Smooth muscle cell of the brain vasculature (primary cell): ENCODE measurements at regions not wholly inside any gene's neighbourhood (a gene's known extent, or its start where the extent isn't known, plus 50 kb on each side); places are given as distances from the start of the nearest gene placed in this dataset.
"Not testable (repeated sequence)": the region's sequence is repeated elsewhere in the genome, so short reads cannot be mapped to it uniquely, and the experiment has no call there.

Experiments
- DNase-seq: peaks from one replicate; pipeline ENCODE4 v3.0.0-alpha.2; 2012; ENCODE audit warnings: low read depth, low spot score

DNA sequence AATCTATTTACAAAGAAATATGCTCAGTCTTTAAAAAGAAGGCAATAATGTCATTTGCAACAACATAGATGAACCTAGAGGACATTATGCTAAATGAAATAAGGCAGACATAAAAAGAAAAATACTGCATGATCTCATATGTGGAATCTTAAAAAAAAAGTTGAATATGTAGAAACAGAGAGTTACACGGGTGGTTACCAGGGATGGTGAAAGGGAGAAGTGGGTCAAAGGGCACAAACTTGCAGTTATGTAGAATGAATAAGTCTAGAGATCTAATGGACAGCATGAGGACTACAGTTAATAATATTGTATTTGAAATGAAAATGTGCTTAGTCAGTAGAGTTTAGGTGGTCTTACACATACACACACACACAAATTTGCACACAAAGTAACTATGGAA lies 88.2 kb upstream of the CCDC71L start:
- no peak for DNase-seq

- DNase-seq: no peak
These were observed 89.8 kb upstream of the CCDC71L start for GRCh38 chr7:106750773-106751172.

GRCh38 chr7:106752367-106752766 lies 91.4 kb upstream of the CCDC71L start:
- DNase-seq: no peak

- DNase-seq: not testable (repeated sequence)
These were observed 94.1 kb upstream of the CCDC71L start for GRCh38 chr7:106755024-106755423.

DNA sequence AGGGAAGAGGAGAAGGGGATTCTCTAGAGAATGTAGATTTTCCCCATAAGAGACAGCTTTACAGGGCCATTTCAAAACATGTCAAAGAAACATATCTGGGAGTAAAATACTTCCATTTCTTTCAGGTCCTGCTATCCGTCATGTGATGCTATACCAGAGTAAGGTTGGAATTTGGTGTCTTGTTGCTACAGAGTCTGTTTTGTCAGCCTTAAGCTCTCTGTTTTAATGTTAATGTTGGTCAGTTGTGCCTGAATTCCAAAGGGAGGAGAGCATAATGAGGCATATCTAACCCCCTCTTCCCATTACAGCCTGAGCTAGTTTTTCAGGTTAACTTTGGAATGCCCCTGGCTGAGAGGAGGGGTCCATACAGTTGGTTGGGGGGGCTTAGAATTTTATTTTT lies 94.7 kb upstream of the CCDC71L start:
- no peak for DNase-seq

DNA sequence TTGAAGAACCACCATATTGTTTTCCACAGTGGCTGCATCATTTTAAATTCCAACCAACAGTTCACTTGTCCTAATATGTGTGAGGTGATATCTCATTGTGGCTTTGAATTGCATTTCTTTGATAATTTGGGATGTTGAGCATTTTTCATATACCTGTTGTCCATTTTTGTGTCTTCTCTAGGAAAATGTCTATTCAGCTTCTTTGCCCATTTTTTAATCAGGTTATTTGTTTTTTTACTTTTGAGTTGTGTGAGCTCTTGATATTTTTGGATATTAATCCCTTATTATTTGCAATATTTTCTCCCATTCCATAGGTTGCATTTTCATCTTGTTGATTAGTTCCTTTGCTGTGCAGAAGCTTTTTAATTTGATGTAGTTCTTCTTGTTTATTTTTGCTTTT lies 95.1 kb upstream of the CCDC71L start:
- no peak for DNase-seq

- DNase-seq: no peak
These were observed 95.9 kb upstream of the CCDC71L start for GRCh38 chr7:106756884-106757283.

DNA sequence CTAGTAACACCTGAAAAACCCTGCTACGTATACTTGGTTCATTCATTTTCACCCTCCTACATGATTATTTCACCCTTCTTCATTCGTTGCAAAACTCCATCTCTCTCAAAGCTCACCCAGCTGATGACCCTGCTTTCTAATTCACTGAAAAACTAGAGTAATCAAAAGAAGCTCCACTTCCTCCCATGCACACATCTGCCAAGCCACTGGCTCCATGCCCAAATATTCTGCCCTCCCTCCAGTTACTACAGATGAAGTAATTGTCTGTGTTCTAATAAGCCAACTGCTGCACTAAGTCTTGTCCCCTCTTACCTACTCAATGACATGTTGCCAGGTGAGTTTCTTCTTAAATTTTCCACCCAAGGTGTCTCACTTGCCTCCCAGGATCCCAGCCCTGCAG lies 96.9 kb upstream of the CCDC71L start:
- no peak for DNase-seq

- DNase-seq: not testable (repeated sequence)
These were observed 101.9 kb upstream of the CCDC71L start for GRCh38 chr7:106762845-106763244.

GRCh38 chr7:106763717-106764116 lies 101.4 kb upstream of the PIK3CG start:
- DNase-seq: no peak

DNA sequence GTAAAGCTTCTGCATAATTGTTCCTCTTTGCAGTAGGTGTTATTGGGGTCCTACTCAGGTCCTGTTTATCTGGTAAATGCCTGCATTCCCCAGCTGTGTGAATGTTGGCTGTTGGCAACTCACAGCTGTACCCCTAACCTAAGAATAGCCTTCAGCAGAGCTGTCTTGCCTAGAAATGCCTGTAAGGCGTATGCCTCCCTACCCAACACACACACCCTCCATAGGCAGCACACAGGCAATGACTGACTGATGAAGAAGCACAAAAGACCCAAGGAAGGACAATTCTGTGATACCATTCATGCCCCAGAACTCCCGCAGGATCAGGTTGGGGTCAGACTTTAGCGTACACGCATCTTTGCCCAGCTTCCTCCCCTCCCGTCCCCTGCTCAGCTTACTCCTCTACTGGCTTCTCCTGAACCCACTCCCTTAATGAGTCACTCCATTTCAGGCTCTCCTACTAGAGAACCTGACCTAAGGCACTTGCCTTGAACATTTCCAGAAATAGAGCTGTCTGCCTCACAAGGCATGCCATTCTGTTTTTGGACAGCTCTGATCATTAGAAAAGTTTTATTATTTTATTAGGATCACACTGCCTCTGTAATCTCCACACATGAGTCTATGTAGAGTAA lies 99.2 kb upstream of the PIK3CG start:
- DNase-seq: no peak

DNA sequence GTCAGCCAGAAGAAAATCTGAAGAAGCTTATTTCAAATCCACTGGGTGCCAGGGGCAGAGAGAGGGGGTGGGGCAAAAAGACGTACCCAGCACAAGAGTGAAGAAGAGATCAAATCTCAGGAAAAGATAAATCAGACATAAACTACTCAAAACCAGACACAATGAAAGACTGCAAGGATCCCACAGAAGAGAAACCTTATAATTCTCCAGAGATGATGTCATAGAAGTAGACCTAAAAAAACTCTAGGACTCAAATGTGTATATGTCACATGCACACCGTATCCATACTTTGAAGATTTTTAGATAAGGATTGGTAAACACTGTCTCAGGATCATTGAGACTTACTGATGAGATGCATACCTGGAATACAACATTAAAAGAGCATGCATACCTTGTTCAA lies 98.5 kb upstream of the PIK3CG start:
- no peak for DNase-seq

DNA sequence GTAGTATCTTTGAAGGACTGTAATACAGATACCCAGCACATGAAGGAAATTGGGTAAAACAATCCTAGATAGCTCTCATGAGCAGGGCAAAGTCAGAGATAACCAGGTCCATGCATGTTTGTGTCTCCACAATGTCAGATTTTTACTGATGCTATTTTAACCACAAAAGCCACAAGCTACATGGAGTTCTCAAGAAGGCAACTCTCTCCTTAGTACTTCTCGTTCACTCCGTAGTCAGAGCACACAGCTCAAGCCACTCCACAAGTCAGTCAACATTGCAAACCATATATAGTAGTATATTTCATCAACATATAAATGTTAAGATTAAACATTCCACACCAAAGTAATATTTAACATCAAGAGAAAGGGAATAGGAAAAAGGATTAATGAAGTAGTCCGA lies 98.0 kb upstream of the PIK3CG start:
- no peak for DNase-seq

GRCh38 chr7:106767498-106768323 lies 97.4 kb upstream of the PIK3CG start:
- no peak for DNase-seq

GRCh38 chr7:106768324-106768751 lies 96.7 kb upstream of the PIK3CG start:
- DNase-seq: no peak

GRCh38 chr7:106770191-106770590 lies 94.9 kb upstream of the PIK3CG start:
- DNase-seq: no peak

DNA sequence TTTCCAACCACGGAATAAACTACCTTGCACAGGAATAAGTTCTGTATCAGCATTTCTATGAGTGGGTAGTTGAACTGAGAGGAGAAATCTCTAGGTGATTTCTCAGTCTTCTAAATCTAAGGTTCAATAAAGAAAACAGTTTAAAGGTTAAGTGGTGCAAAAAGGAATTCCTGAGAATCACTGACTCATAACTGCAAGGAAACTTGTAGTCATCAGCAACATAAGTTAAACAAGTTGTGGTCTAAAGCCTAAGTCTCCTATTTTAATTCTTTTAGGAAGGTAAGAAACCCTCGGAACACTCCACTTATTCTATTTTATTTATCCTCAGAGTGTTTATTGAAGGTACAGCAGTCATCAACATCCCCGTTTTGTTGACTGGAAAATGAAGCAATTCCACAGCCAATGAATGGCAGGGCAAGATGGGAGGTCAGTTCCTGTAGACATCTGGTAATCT lies 92.4 kb upstream of the PIK3CG start:
- no peak for DNase-seq

DNA sequence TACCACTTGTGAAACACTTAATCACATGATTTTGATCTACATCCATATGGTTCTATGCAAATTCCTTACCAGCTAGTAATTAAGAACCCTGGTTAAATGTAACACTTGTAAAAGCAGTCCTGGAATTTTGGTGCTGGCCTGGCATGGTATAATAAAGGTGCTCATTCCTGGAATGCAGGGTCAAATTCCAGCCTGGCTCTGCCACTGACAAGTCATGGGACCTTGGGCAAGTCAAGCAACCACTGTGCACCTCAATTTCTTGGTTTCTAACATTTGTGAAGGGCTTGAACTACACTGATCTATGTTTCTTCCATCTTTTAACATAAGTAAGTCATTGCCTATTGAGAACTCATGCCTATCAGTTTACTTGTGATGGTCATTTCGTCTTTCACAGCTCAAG lies 91.9 kb upstream of the PIK3CG start:
- no peak for DNase-seq

- no peak for DNase-seq
These were observed 91.4 kb upstream of the PIK3CG start for GRCh38 chr7:106773721-106774120.

DNA sequence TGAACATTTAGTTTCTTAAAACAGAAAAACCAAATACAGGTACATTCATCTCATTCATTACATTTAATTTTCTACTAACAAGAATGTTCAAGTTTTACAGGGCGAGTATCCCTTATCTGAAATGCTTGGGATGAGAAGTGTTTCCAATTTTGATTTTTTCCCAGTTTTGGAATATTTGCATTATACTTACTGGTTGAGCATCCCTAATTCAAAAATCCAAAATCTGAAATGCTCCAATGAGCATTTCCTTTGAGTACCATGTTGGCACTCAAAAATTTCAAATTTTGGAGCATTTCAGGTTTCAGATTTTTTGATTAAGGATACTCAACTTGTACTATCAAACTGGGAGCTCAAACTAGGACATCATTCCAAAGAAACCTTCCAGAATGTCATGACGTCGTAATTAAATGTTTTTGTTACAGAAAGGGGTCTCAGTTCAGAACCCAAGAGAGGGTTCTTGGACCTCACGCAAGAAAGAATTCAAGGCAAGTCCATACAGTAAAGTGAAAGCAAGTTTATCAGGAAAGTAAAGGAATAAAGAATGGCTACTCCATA lies 90.8 kb upstream of the PIK3CG start:
- DNase-seq: no peak

GRCh38 chr7:106774768-106775551 lies 90.1 kb upstream of the PIK3CG start:
- no peak for DNase-seq

- DNase-seq: no peak
These were observed 89.5 kb upstream of the PIK3CG start for GRCh38 chr7:106775552-106775936.
